ENCODE measurements at regions not wholly inside any gene's neighbourhood (a gene's known extent, or its start where the extent isn't known, plus 50 kb on each side); places are given as distances from the start of the nearest gene placed in this dataset.

GRCh38 chr1:157442065-157442464 lies 110.2 kb downstream of the FCRL5 start:
- TF ChIP-seq CTCF (conservative IDR thresholded peaks at IDR 0.05; ENCODE audit: low read length): no peak
- TF ChIP-seq EZH2phosphoT487 (IDR thresholded peaks at IDR 0.05; ENCODE audit: borderline replicate concordance): no peak
- Histone ChIP-seq H3K36me3 (ENCODE audit: insufficient read depth, low read length) (no peaks in the 10 kb centered on the region), H3K79me2 (ENCODE audit: insufficient read depth, low read length) (no peaks in the 10 kb centered on the region), H3K9me2 (replicated peaks; ENCODE audit: low read depth, low read length) (no peaks in the 10 kb centered on the region), H3K9ac (ENCODE audit: low read depth, low read length, poor library complexity, severe bottlenecking) (no peak overlapping the region), H3K27me3 (ENCODE audit: insufficient read depth, low read length, poor library complexity, severe bottlenecking) (no peaks in the 10 kb centered on the region), H2AFZ (ENCODE audit: low read length) (no peak overlapping the region), H3K9me3 (ENCODE audit: insufficient read depth, low read depth, low read length) (no peaks in the 10 kb centered on the region), H4K20me1 (ENCODE audit: insufficient read depth, low read length, poor library complexity, severe bottlenecking) (no peaks in the 10 kb centered on the region), H3K4me2 (ENCODE audit: low read depth, low read length, poor library complexity, severe bottlenecking) (no peak overlapping the region), H3F3A (ENCODE audit: low read depth) (no peaks in the 10 kb centered on the region), H3K4me1 (ENCODE audit: insufficient read depth, low read length, poor library complexity, severe bottlenecking) (peaks cover 6% of the 10 kb centered on the region), H3K4me3 (ENCODE audit: low read length, poor library complexity, severe bottlenecking) (no peak overlapping the region)

- H2AFZ ChIP-seq (ENCODE audit: low read length): no peak overlapping the region
- H3K4me3 ChIP-seq (ENCODE audit: low read length, poor library complexity, severe bottlenecking): no peak overlapping the region
- H3K9me3 ChIP-seq (ENCODE audit: insufficient read depth, low read depth, low read length): no peaks in the 10 kb centered on the region
- H3K9ac ChIP-seq (ENCODE audit: low read depth, low read length, poor library complexity, severe bottlenecking): no peak overlapping the region
- no peaks in the 10 kb centered on the region for H3K36me3 ChIP-seq (ENCODE audit: insufficient read depth, low read length)
- H3K9me2 ChIP-seq (replicated peaks; ENCODE audit: low read depth, low read length): no peaks in the 10 kb centered on the region
- H3K27me3 ChIP-seq (ENCODE audit: insufficient read depth, low read length, poor library complexity, severe bottlenecking): no peaks in the 10 kb centered on the region
- peaks cover 6% of the 10 kb centered on the region for H3K4me1 ChIP-seq (ENCODE audit: insufficient read depth, low read length, poor library complexity, severe bottlenecking)
- TF ChIP-seq EZH2phosphoT487 (IDR thresholded peaks at IDR 0.05; ENCODE audit: borderline replicate concordance) (no peak), CTCF (conservative IDR thresholded peaks at IDR 0.05; ENCODE audit: low read length) (no peak)
- no peak overlapping the region for H3K4me2 ChIP-seq (ENCODE audit: low read depth, low read length, poor library complexity, severe bottlenecking)
- H4K20me1 ChIP-seq (ENCODE audit: insufficient read depth, low read length, poor library complexity, severe bottlenecking): no peaks in the 10 kb centered on the region
- H3F3A ChIP-seq (ENCODE audit: low read depth): no peaks in the 10 kb centered on the region
- no peaks in the 10 kb centered on the region for H3K79me2 ChIP-seq (ENCODE audit: insufficient read depth, low read length)
These were observed 112.9 kb downstream of the FCRL5 start for GRCh38 chr1:157439302-157439954.

- Histone ChIP-seq H3F3A (ENCODE audit: low read depth) (no peaks in the 10 kb centered on the region), H3K4me1 (ENCODE audit: insufficient read depth, low read length, poor library complexity, severe bottlenecking) (peaks cover 6% of the 10 kb centered on the region), H4K20me1 (ENCODE audit: insufficient read depth, low read length, poor library complexity, severe bottlenecking) (no peaks in the 10 kb centered on the region), H3K9me2 (replicated peaks; ENCODE audit: low read depth, low read length) (no peaks in the 10 kb centered on the region), H3K27me3 (ENCODE audit: insufficient read depth, low read length, poor library complexity, severe bottlenecking) (no peaks in the 10 kb centered on the region), H3K4me3 (ENCODE audit: low read length, poor library complexity, severe bottlenecking) (no peak overlapping the region), H2AFZ (ENCODE audit: low read length) (peak overlapping the region; percentile 78), H3K4me2 (ENCODE audit: low read depth, low read length, poor library complexity, severe bottlenecking) (no peak overlapping the region), H3K79me2 (ENCODE audit: insufficient read depth, low read length) (no peaks in the 10 kb centered on the region), H3K9ac (ENCODE audit: low read depth, low read length, poor library complexity, severe bottlenecking) (no peak overlapping the region), H3K9me3 (ENCODE audit: insufficient read depth, low read depth, low read length) (no peaks in the 10 kb centered on the region), H3K36me3 (ENCODE audit: insufficient read depth, low read length) (no peaks in the 10 kb centered on the region)
- no peak for TF ChIP-seq EZH2phosphoT487 (IDR thresholded peaks at IDR 0.05; ENCODE audit: borderline replicate concordance)
- TF ChIP-seq CTCF (conservative IDR thresholded peaks at IDR 0.05; ENCODE audit: low read length): no peak
These were observed 113.7 kb downstream of the FCRL5 start for GRCh38 chr1:157438613-157439012.

Measured in Loucy (cell line).